IMR-90 (cell line): ENCODE measurements at regions not wholly inside any gene's neighbourhood (a gene's known extent, or its start where the extent isn't known, plus 50 kb on each side); places are given as distances from the start of the nearest gene placed in this dataset.

Experiments
- ATAC-seq: fragments of 200-7000 bp; cut with Tn5 transposase; 2 replicates; pipeline ENCODE4 v1.9.1; 2020; ENCODE audit warnings: low read depth, mild to moderate bottlenecking, moderate library complexity
- BruUV-seq: library from RNA; stranded (reverse); fragments of 400-500 nt; replicated peaks from 2 replicates; lab custom pipeline; 2021; lab: Mats Ljungman, UMichigan
- CTCF ChIA-PET: fragments of 300-600 bp; formaldehyde crosslinking; extraction: SDS; loops from one replicate; lab custom pipeline; 2021; ENCODE audit warnings: antibody characterized with exemption; lab: Yijun Ruan, JAX
- POLR2A ChIA-PET: fragments of 300-600 bp; sonication (Branson Sonifier 250); formaldehyde crosslinking; loops from one replicate; lab custom pipeline; 2022; ENCODE audit warnings: antibody characterized with exemption; ENCODE audit not compliant: unreplicated experiment; lab: Charles Lee
- DNase-seq: peaks from one replicate; pipeline ENCODE4 v3.0.0; 2013
- H2AFZ ChIP-seq: replicated peaks from 2 replicates; pipeline ENCODE3; 2013; ENCODE audit warnings: low read length, mild to moderate bottlenecking; ENCODE audit not compliant: poor library complexity
- H2AK5ac ChIP-seq: 2 replicates; pipeline ENCODE4 v1.6.1; 2013; ENCODE audit warnings: low read depth, low read length, inconsistent platforms
- H2AK9ac ChIP-seq: replicated peaks from 2 replicates; pipeline ENCODE3; 2013; ENCODE audit warnings: mild to moderate bottlenecking, low read depth, low read length, moderate library complexity; ENCODE audit not compliant: poor library complexity
- H2BK120ac ChIP-seq: 2 replicates; pipeline ENCODE4 v1.6.1; 2013; ENCODE audit warnings: low read depth, low read length, inconsistent platforms
- H2BK15ac ChIP-seq: 3 replicates; pipeline ENCODE4 v1.6.1; 2013; ENCODE audit warnings: low read depth, low read length, inconsistent platforms
- H2BK20ac ChIP-seq: 2 replicates; pipeline ENCODE4 v1.6.1; 2013; ENCODE audit warnings: low read depth, mild to moderate bottlenecking, inconsistent platforms, low read length, moderate library complexity
- H2BK5ac ChIP-seq: 2 replicates; pipeline ENCODE4 v1.6.1; 2013; ENCODE audit warnings: mild to moderate bottlenecking, low read depth, low read length, inconsistent platforms; ENCODE audit not compliant: poor library complexity, severe bottlenecking
- H3K14ac ChIP-seq: replicated peaks from 2 replicates; pipeline ENCODE4 v1.6.1; 2013; ENCODE audit warnings: low read depth, low read length, inconsistent platforms
- H3K18ac ChIP-seq: 2 replicates; pipeline ENCODE4 v1.6.1; 2013; ENCODE audit warnings: low read depth, low read length, control low read depth
- H3K23ac ChIP-seq: 2 replicates; pipeline ENCODE4 v1.6.1; 2013; ENCODE audit warnings: low read depth, low read length, inconsistent platforms
- H3K27ac ChIP-seq: 2 replicates; pipeline ENCODE4 v1.5.1; 2013; ENCODE audit warnings: mild to moderate bottlenecking, control low read depth, low read length; ENCODE audit not compliant: insufficient read depth
- H3K27me3 ChIP-seq: 2 replicates; pipeline ENCODE4 v1.6.1; 2013; ENCODE audit warnings: low read length; ENCODE audit not compliant: control insufficient read depth, insufficient read depth
- H3K36me3 ChIP-seq: 2 replicates; pipeline ENCODE4 v1.6.1; 2013; ENCODE audit warnings: low read length, mixed read lengths; ENCODE audit not compliant: control insufficient read depth, insufficient read depth
- H3K4ac ChIP-seq: 2 replicates; pipeline ENCODE4 v1.6.1; 2013; ENCODE audit warnings: low read depth, low read length, inconsistent platforms
- H3K4me1 ChIP-seq: 2 replicates; pipeline ENCODE4 v1.6.1; 2013; ENCODE audit warnings: low read length, mixed read lengths; ENCODE audit not compliant: control insufficient read depth, insufficient read depth
- H3K4me2 ChIP-seq: 2 replicates; pipeline ENCODE4 v1.6.1; 2013; ENCODE audit warnings: low read depth, mild to moderate bottlenecking, control low read depth, low read length, moderate library complexity
- H3K4me3 ChIP-seq: 2 replicates; pipeline ENCODE4 v1.5.1; 2013; ENCODE audit warnings: low read depth, mild to moderate bottlenecking, control low read depth, low read length, moderate library complexity; ENCODE audit not compliant: insufficient read depth
- H3K56ac ChIP-seq: 2 replicates; pipeline ENCODE4 v1.6.1; 2013; ENCODE audit warnings: low read length, inconsistent platforms; ENCODE audit not compliant: insufficient read depth; ENCODE audit errors: extremely low read depth
- H3K79me1 ChIP-seq, 2 experiments: 2 replicates each; pipeline ENCODE4 v1.6.1; 2013; ENCODE audit warnings: low read length in 2 of 2, inconsistent platforms in 1 of 2, low read depth in 1 of 2
- H3K9ac ChIP-seq: 2 replicates; pipeline ENCODE4 v1.6.1; 2013; ENCODE audit warnings: low read depth, low read length, control low read depth
- H3K9me1 ChIP-seq: 2 replicates; pipeline ENCODE4 v1.6.1; 2013; ENCODE audit warnings: low read length, inconsistent platforms; ENCODE audit not compliant: insufficient read depth
- H3K9me3 ChIP-seq: 2 replicates; pipeline ENCODE4 v1.6.1; 2013; ENCODE audit warnings: low read length; ENCODE audit not compliant: control insufficient read depth, insufficient read depth
- H4K20me1 ChIP-seq: 2 replicates; pipeline ENCODE4 v1.6.1; 2013; ENCODE audit warnings: low read length, inconsistent platforms; ENCODE audit not compliant: insufficient read depth
- H4K5ac ChIP-seq: 2 replicates; pipeline ENCODE4 v1.6.1; 2013; ENCODE audit warnings: mild to moderate bottlenecking, low read depth, low read length, control low read depth
- H4K8ac ChIP-seq, 2 experiments: 2 replicates each; pipeline ENCODE4 v1.6.1; 2013; ENCODE audit warnings: low read depth in 2 of 2, low read length in 2 of 2, control low read depth in 1 of 2, inconsistent platforms in 1 of 2
- H4K91ac ChIP-seq: 2 replicates; pipeline ENCODE4 v1.6.1; 2013; ENCODE audit warnings: low read depth, low read length, inconsistent platforms; ENCODE audit not compliant: insufficient read depth
- BHLHE40 ChIP-seq: fragments of 150-350 bp; IDR thresholded peaks from 2 replicates; pipeline ENCODE4 v1.6.1; 2016; ENCODE audit warnings: mild to moderate bottlenecking, low read depth, low read length
- CEBPB ChIP-seq: IDR thresholded peaks from 2 replicates; pipeline ENCODE4 v1.6.1; 2012; ENCODE audit warnings: low read depth, low read length, improper control_type of control experiment
- CHD1 ChIP-seq: IDR thresholded peaks from 2 replicates; pipeline ENCODE4 v1.6.1; 2012; ENCODE audit warnings: low read depth, low read length, improper control_type of control experiment
- CTCF ChIP-seq: conservative IDR thresholded peaks from 2 replicates; pipeline ENCODE4 v1.5.1; 2012; ENCODE audit warnings: mild to moderate bottlenecking, low read depth, low read length, improper control_type of control experiment
- ELK1 ChIP-seq: fragments of 150-350 bp; IDR thresholded peaks from 2 replicates; pipeline ENCODE4 v1.6.1; 2016; ENCODE audit warnings: low read depth, mild to moderate bottlenecking, low read length, moderate library complexity, borderline replicate concordance
- FOS ChIP-seq: fragments of 150-350 bp; IDR thresholded peaks from 2 replicates; pipeline ENCODE4 v1.6.1; 2016; ENCODE audit warnings: low read depth, low read length
- MAFK ChIP-seq: IDR thresholded peaks from 2 replicates; pipeline ENCODE4 v1.6.1; 2012; ENCODE audit warnings: low read depth, low read length, improper control_type of control experiment
- MAZ ChIP-seq: IDR thresholded peaks from 2 replicates; pipeline ENCODE4 v1.6.1; 2012; ENCODE audit warnings: low read depth, mild to moderate bottlenecking, low read length, improper control_type of control experiment, moderate library complexity, borderline replicate concordance
- MXI1 ChIP-seq: IDR thresholded peaks from 2 replicates; pipeline ENCODE4 v1.6.1; 2012; ENCODE audit warnings: low read depth, mild to moderate bottlenecking, low read length, moderate library complexity, borderline replicate concordance
- NFE2L2 ChIP-seq: fragments of 150-350 bp; IDR thresholded peaks from 2 replicates; pipeline ENCODE4 v1.6.1; 2016; ENCODE audit warnings: low read depth, mild to moderate bottlenecking, low read length
- POLR2A ChIP-seq: IDR thresholded peaks from 2 replicates; pipeline ENCODE4 v1.6.1; 2012; ENCODE audit warnings: mild to moderate bottlenecking, low read depth, low read length
- RAD21 ChIP-seq: IDR thresholded peaks from 2 replicates; pipeline ENCODE4 v1.6.1; 2012; ENCODE audit warnings: low read length, improper control_type of control experiment
- RCOR1 ChIP-seq: IDR thresholded peaks from 2 replicates; pipeline ENCODE4 v1.6.1; 2012; ENCODE audit warnings: mild to moderate bottlenecking, low read length, improper control_type of control experiment; ENCODE audit not compliant: insufficient replicate concordance
- RFX5 ChIP-seq: IDR thresholded peaks from 2 replicates; pipeline ENCODE4 v1.8.0; 2012; ENCODE audit warnings: low read depth, mild to moderate bottlenecking, low read length, moderate library complexity
- SMC3 ChIP-seq: fragments of 150-350 bp; IDR thresholded peaks from 2 replicates; pipeline ENCODE4 v1.6.1; 2016; ENCODE audit warnings: low read depth, mild to moderate bottlenecking, antibody characterized with exemption, low read length, moderate library complexity
- USF2 ChIP-seq: fragments of 150-350 bp; IDR thresholded peaks from 2 replicates; pipeline ENCODE4 v1.6.1; 2017; ENCODE audit warnings: mild to moderate bottlenecking, antibody characterized with exemption, low read length, low read depth
- WGBS, 2 experiments: methylation state at CpG; one replicate each; pipeline versions ENCODE4 v1.1.5 to v1.1.7; 2013; ENCODE audit warnings: missing lambda C conversion rate in 2 of 2; ENCODE audit not compliant: insufficient read length in 1 of 2; ENCODE audit errors: extremely low coverage in 2 of 2; 5-methylcytosine and 5-hydroxymethylcytosine counted together
- dilution Hi-C: fragments of 300-500 bp; cut with HindIII; formaldehyde crosslinking; loops from one replicate; pipeline ENCODE4 v1.14.3; 2018; ENCODE audit warnings: low sequenced_read_pairs; ENCODE audit not compliant: unreplicated experiment
- in situ Hi-C: fragments of 300-500 bp; cut with MboI; formaldehyde crosslinking; loops from 3 replicates; pipeline ENCODE4 v1.14.3; 2019; ENCODE audit warnings: low sequenced_read_pairs, inconsistent platforms, mixed read lengths
- intact Hi-C: fragments of 100-400 bp; cut with micrococcal nuclease; formaldehyde crosslinking; loops from 2 replicates; pipeline ENCODE4 v1.10.0; 2022

- Histone ChIP-seq H2BK5ac (no peak overlapping the region), H4K91ac (no peak overlapping the region), H2AK5ac (no peak overlapping the region), H3K79me1 (no peaks in the 10 kb centered on the region), H2AK9ac (no peak overlapping the region), H4K8ac (no peak overlapping the region), H2BK20ac (no peak overlapping the region), H2AFZ (no peak overlapping the region), H3K4ac (no peak overlapping the region), H3K27ac (no peak overlapping the region), H2BK120ac (no peak overlapping the region), H3K14ac (no peak overlapping the region), H3K9me1 (no peaks in the 10 kb centered on the region), H3K9ac (no peak overlapping the region), H4K5ac (no peak overlapping the region), H3K4me1 (no peaks in the 10 kb centered on the region), H3K36me3 (no peaks in the 10 kb centered on the region), H3K27me3 (no peaks in the 10 kb centered on the region), H2BK15ac (no peak overlapping the region), H3K4me3 (no peak overlapping the region), H3K56ac (no peak overlapping the region), H4K20me1 (no peaks in the 10 kb centered on the region), H3K9me3 (peaks cover 10% of the 10 kb centered on the region; the same call in 1 of the 2 replicates), H3K18ac (no peak overlapping the region), H3K4me2 (no peak overlapping the region), H3K23ac (no peak overlapping the region)
- dilution Hi-C loops (no loop called here), in situ Hi-C loops (no loop called here), intact Hi-C loops (no loop called here)
- ATAC-seq, result no peak
- no peak for DNase-seq
- TF ChIP-seq RCOR1, result no peak
- TF ChIP-seq POLR2A, result no peak
- no peak for TF ChIP-seq ELK1
- TF ChIP-seq USF2, result no peak
- TF ChIP-seq MAZ, result no peak
- no peak for TF ChIP-seq CTCF
- no peak for TF ChIP-seq SMC3
- TF ChIP-seq MAFK, result no peak
- TF ChIP-seq FOS, result no peak
- no peak for TF ChIP-seq CEBPB
- TF ChIP-seq CHD1, result no peak
- no peak for TF ChIP-seq BHLHE40
- TF ChIP-seq MXI1, result no peak
- TF ChIP-seq NFE2L2, result no peak
- TF ChIP-seq RAD21, result no peak
- TF ChIP-seq RFX5, result no peak
- BruUV-seq, result no TSS peak
- POLR2A ChIA-PET, result no interaction called here
- CTCF ChIA-PET, result no interaction called here
- 43% methylated on average over 1 of the region's 3 CpGs; no CpG with 5 or more reads in 1 of the 2 experiments for WGBS, 2 experiments
These were observed 520.6 kb downstream of the METTL4 start for GRCh38 chr18:2050702-2051201.
